GM23338 (cell line): ENCODE measurements at regions not wholly inside any gene's neighbourhood (a gene's known extent, or its start where the extent isn't known, plus 50 kb on each side); places are given as distances from the start of the nearest gene placed in this dataset.

ENCODE experiments used
- ATAC-seq: fragments of 200-7000 bp; cut with Tn5 transposase; 3 replicates; pipeline ENCODE4 v1.9.1; 2020
- DNase-seq: peaks from one replicate; pipeline ENCODE4 v3.0.0-alpha.2; 2015; ENCODE audit warnings: low spot score
- H2AFZ ChIP-seq: fragments of 200-600 bp; sonication (generic); 2 replicates; pipeline ENCODE4 v1.8.0; 2016; ENCODE audit warnings: antibody characterized with exemption, mild to moderate bottlenecking, moderate library complexity
- H3F3A ChIP-seq: fragments of 200-600 bp; sonication (generic); replicated peaks from 2 replicates; pipeline ENCODE4 v1.8.0; 2017; ENCODE audit warnings: antibody characterized with exemption, mixed run types, low read depth
- H3K27ac ChIP-seq: fragments of 200-600 bp; sonication (generic); 2 replicates; pipeline ENCODE4 v1.6.1; 2016; ENCODE audit warnings: low read depth
- H3K27me3 ChIP-seq: fragments of 200-600 bp; sonication (generic); 2 replicates; pipeline ENCODE4 v1.8.0; 2016; ENCODE audit warnings: mild to moderate bottlenecking, mixed run types, moderate library complexity; ENCODE audit not compliant: insufficient read depth
- H3K36me3 ChIP-seq: fragments of 200-600 bp; sonication (generic); 2 replicates; pipeline ENCODE4 v1.8.0; 2016; ENCODE audit warnings: mild to moderate bottlenecking; ENCODE audit not compliant: insufficient read depth
- H3K4me1 ChIP-seq: fragments of 200-600 bp; sonication (generic); 2 replicates; pipeline ENCODE4 v1.8.0; 2016; ENCODE audit warnings: mild to moderate bottlenecking, moderate library complexity; ENCODE audit not compliant: insufficient read depth
- H3K4me2 ChIP-seq: fragments of 200-600 bp; sonication (generic); 2 replicates; pipeline ENCODE4 v1.7.1; 2017; ENCODE audit warnings: mixed run types
- H3K4me3 ChIP-seq: fragments of 200-600 bp; sonication (generic); 2 replicates; pipeline ENCODE4 v1.6.1; 2016; ENCODE audit warnings: mixed run types
- H3K79me2 ChIP-seq: fragments of 200-600 bp; sonication (generic); replicated peaks from 2 replicates; pipeline ENCODE4 v1.8.0; 2017; ENCODE audit warnings: mild to moderate bottlenecking; ENCODE audit not compliant: insufficient read depth
- H3K9me2 ChIP-seq: fragments of 200-600 bp; sonication (generic); 2 replicates; pipeline ENCODE4 v1.8.0; 2017; ENCODE audit not compliant: insufficient read depth
- H4K20me1 ChIP-seq: fragments of 200-600 bp; sonication (generic); replicated peaks from 2 replicates; pipeline ENCODE4 v1.8.0; 2017; ENCODE audit warnings: mild to moderate bottlenecking; ENCODE audit not compliant: insufficient read depth
- H3K27ac Mint-ChIP-seq: 2 replicates; pipeline ENCODE4 v1.8.0; 2020; ENCODE audit warnings: inconsistent platforms, mild to moderate bottlenecking, moderate library complexity, mixed read lengths
- H3K27me3 Mint-ChIP-seq: 3 replicates; pipeline ENCODE4 v1.8.0; 2022; ENCODE audit warnings: low read depth, mild to moderate bottlenecking, moderate library complexity, mixed read lengths, inconsistent platforms; ENCODE audit not compliant: insufficient read depth, poor library complexity
- H3K36me3 Mint-ChIP-seq: 3 replicates; pipeline ENCODE4 v1.8.0; 2021; ENCODE audit warnings: low read depth, mild to moderate bottlenecking, inconsistent platforms, moderate library complexity, mixed read lengths
- H3K4me1 Mint-ChIP-seq: 3 replicates; pipeline ENCODE4 v1.8.0; 2020; ENCODE audit warnings: mild to moderate bottlenecking, inconsistent platforms, mixed read lengths
- H3K4me3 Mint-ChIP-seq: 3 replicates; pipeline ENCODE4 v1.8.0; 2021; ENCODE audit warnings: moderate library complexity, mild to moderate bottlenecking, inconsistent platforms, mixed read lengths
- H3K9me3 Mint-ChIP-seq: 3 replicates; pipeline ENCODE4 v1.8.0; 2020; ENCODE audit warnings: moderate library complexity, mild to moderate bottlenecking, inconsistent platforms, mixed read lengths
- CREB1 ChIP-seq: fragments of 250-450 bp; sonication (Bioruptor Pico); IDR thresholded peaks from 2 replicates; pipeline ENCODE4 v1.5.0; 2020; ENCODE audit warnings: low read depth, mild to moderate bottlenecking, moderate library complexity
- EZH2phosphoT487 ChIP-seq: fragments of 200-600 bp; sonication (generic); IDR thresholded peaks from one replicate; pipeline ENCODE4 v1.8.1; 2018; ENCODE audit warnings: antibody characterized with exemption; ENCODE audit not compliant: unreplicated experiment
- ZNF114 ChIP-seq: fragments of 250-450 bp; sonication (Bioruptor Pico); IDR thresholded peaks from 2 replicates; pipeline ENCODE4 v1.5.0; 2020; ENCODE audit warnings: mild to moderate bottlenecking, moderate library complexity
- ZNF331 ChIP-seq: fragments of 250-450 bp; sonication (Bioruptor Pico); IDR thresholded peaks from 2 replicates; pipeline ENCODE4 v1.5.0; 2020; ENCODE audit warnings: low read depth, mild to moderate bottlenecking, moderate library complexity
- TF ChIP-seq, protein P1 (sequence below): fragments of 250-450 bp; sonication (Bioruptor Pico); IDR thresholded peaks from 2 replicates; pipeline ENCODE4 v1.5.0; 2020; ENCODE audit warnings: mild to moderate bottlenecking, moderate library complexity
- TF ChIP-seq, protein P2 (sequence below): IDR thresholded peaks from one replicate; pipeline ENCODE4 v1.6.1; 2018; ENCODE audit warnings: antibody characterized with exemption; ENCODE audit not compliant: unreplicated experiment

DNA sequence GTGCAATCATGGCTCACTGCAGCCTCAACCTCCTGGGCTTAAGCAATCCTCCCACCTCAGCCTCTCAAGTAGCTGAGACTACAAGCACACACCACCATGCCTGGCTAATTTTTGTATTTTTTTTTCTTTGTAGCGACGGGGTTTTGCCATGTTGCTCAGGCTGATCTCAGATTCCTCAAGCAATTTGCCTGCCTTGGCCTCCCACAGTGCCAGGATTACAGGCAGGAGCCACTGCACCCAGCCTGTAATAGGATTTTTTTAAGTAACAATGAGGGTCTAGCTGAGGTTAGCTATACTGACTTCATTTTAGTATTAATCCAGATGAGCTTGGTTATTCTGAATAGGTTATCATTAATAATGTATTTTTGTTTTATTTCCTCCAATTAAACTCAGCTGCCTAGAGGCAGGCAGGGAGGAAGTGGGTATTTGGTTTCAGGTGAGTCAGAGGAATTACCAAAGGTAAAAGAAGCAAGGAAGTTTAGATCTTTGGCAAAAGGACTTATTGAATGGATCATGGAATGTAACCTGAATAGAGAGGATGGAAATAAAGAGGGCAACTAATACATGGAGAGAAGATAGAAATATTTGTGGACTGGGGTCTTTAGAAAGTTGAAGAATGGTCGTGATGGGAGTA, 1023.3 kb upstream of the TENM3 start (continued):
- TF ChIP-seq, protein P1, sequence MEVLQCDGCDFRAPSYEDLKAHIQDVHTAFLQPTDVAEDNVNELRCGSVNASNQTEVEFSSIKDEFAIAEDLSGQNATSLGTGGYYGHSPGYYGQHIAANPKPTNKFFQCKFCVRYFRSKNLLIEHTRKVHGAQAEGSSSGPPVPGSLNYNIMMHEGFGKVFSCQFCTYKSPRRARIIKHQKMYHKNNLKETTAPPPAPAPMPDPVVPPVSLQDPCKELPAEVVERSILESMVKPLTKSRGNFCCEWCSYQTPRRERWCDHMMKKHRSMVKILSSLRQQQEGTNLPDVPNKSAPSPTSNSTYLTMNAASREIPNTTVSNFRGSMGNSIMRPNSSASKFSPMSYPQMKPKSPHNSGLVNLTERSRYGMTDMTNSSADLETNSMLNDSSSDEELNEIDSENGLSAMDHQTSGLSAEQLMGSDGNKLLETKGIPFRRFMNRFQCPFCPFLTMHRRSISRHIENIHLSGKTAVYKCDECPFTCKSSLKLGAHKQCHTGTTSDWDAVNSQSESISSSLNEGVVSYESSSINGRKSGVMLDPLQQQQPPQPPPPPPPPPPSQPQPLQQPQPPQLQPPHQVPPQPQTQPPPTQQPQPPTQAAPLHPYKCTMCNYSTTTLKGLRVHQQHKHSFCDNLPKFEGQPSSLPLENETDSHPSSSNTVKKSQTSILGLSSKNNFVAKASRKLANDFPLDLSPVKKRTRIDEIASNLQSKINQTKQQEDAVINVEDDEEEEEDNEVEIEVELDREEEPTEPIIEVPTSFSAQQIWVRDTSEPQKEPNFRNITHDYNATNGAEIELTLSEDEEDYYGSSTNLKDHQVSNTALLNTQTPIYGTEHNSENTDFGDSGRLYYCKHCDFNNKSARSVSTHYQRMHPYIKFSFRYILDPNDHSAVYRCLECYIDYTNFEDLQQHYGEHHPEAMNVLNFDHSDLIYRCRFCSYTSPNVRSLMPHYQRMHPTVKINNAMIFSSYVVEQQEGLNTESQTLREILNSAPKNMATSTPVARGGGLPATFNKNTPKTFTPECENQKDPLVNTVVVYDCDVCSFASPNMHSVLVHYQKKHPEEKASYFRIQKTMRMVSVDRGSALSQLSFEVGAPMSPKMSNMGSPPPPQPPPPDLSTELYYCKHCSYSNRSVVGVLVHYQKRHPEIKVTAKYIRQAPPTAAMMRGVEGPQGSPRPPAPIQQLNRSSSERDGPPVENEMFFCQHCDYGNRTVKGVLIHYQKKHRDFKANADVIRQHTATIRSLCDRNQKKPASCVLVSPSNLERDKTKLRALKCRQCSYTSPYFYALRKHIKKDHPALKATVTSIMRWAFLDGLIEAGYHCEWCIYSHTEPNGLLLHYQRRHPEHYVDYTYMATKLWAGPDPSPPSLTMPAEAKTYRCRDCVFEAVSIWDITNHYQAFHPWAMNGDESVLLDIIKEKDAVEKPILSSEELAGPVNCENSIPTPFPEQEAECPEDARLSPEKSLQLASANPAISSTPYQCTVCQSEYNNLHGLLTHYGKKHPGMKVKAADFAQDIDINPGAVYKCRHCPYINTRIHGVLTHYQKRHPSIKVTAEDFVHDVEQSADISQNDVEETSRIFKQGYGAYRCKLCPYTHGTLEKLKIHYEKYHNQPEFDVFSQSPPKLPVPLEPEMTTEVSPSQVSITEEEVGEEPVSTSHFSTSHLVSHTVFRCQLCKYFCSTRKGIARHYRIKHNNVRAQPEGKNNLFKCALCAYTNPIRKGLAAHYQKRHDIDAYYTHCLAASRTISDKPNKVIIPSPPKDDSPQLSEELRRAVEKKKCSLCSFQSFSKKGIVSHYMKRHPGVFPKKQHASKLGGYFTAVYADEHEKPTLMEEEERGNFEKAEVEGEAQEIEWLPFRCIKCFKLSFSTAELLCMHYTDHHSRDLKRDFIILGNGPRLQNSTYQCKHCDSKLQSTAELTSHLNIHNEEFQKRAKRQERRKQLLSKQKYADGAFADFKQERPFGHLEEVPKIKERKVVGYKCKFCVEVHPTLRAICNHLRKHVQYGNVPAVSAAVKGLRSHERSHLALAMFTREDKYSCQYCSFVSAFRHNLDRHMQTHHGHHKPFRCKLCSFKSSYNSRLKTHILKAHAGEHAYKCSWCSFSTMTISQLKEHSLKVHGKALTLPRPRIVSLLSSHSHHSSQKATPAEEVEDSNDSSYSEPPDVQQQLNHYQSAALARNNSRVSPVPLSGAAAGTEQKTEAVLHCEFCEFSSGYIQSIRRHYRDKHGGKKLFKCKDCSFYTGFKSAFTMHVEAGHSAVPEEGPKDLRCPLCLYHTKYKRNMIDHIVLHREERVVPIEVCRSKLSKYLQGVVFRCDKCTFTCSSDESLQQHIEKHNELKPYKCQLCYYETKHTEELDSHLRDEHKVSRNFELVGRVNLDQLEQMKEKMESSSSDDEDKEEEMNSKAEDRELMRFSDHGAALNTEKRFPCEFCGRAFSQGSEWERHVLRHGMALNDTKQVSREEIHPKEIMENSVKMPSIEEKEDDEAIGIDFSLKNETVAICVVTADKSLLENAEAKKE (CRISPR knock-in tag) = no peak
- TF ChIP-seq ZNF114 (CRISPR knock-in tag) (no peak), CREB1 (no peak)

DNA sequence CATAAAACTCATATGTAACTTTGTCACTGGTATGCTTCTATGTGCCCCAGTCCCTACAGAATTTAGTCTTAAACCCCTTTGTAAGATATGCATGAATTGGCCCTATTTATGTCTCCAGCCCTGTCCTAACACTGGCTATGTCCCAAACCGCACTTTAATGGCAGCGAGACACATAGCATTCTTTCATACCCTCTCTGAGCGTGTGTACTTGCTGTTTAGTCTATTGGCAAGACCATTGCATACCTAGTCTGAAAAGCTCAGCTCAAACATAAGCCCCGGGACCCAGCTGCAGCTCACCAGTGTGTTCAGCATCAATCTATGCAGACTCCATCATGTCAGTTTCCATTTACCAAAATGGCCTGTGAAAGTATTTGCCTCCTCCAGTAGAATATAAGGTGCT, 1018.4 kb upstream of the TENM3 start:
- H2AFZ ChIP-seq = no peak overlapping the region
- H3F3A ChIP-seq = no peaks in the 10 kb centered on the region
- Mint-ChIP-seq H3K4me1 (peaks cover 27% of the 10 kb centered on the region), H3K27ac (no peak overlapping the region), H3K27me3 (no peaks in the 10 kb centered on the region), H3K4me3 (no peak overlapping the region), H3K36me3 (no peaks in the 10 kb centered on the region), H3K9me3 (no peaks in the 10 kb centered on the region)
- ATAC-seq (no peak), DNase-seq (no peak)
- no peaks in the 10 kb centered on the region for H3K9me2 ChIP-seq
- no peaks in the 10 kb centered on the region for H3K27me3 ChIP-seq
- H3K27ac ChIP-seq = no peak overlapping the region
- H3K4me1 ChIP-seq = peaks cover 18% of the 10 kb centered on the region; the same call in 1 of the 2 replicates
- no peaks in the 10 kb centered on the region for H3K36me3 ChIP-seq
- no peak overlapping the region for H3K4me3 ChIP-seq
- no peaks in the 10 kb centered on the region for H3K79me2 ChIP-seq
- no peak overlapping the region for H3K4me2 ChIP-seq
- no peaks in the 10 kb centered on the region for H4K20me1 ChIP-seq
- TF ChIP-seq, protein P2, sequence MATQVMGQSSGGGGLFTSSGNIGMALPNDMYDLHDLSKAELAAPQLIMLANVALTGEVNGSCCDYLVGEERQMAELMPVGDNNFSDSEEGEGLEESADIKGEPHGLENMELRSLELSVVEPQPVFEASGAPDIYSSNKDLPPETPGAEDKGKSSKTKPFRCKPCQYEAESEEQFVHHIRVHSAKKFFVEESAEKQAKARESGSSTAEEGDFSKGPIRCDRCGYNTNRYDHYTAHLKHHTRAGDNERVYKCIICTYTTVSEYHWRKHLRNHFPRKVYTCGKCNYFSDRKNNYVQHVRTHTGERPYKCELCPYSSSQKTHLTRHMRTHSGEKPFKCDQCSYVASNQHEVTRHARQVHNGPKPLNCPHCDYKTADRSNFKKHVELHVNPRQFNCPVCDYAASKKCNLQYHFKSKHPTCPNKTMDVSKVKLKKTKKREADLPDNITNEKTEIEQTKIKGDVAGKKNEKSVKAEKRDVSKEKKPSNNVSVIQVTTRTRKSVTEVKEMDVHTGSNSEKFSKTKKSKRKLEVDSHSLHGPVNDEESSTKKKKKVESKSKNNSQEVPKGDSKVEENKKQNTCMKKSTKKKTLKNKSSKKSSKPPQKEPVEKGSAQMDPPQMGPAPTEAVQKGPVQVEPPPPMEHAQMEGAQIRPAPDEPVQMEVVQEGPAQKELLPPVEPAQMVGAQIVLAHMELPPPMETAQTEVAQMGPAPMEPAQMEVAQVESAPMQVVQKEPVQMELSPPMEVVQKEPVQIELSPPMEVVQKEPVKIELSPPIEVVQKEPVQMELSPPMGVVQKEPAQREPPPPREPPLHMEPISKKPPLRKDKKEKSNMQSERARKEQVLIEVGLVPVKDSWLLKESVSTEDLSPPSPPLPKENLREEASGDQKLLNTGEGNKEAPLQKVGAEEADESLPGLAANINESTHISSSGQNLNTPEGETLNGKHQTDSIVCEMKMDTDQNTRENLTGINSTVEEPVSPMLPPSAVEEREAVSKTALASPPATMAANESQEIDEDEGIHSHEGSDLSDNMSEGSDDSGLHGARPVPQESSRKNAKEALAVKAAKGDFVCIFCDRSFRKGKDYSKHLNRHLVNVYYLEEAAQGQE = no peak
- TF ChIP-seq EZH2phosphoT487 (no peak), ZNF331 (no peak)
